GM23338 (cell line): ENCODE measurements at regions not wholly inside any gene's neighbourhood (a gene's known extent, or its start where the extent isn't known, plus 50 kb on each side); places are given as distances from the start of the nearest gene placed in this dataset.
A peak's percentile ranks its signal among the peaks of the same experiment; 100 is the strongest.

Source experiments
- ATAC-seq: fragments of 200-7000 bp; cut with Tn5 transposase; 3 replicates; pipeline ENCODE4 v1.9.1; 2020
- DNase-seq: peaks from one replicate; pipeline ENCODE4 v3.0.0-alpha.2; 2015; ENCODE audit warnings: low spot score
- H2AFZ ChIP-seq: fragments of 200-600 bp; sonication (generic); 2 replicates; pipeline ENCODE4 v1.8.0; 2016; ENCODE audit warnings: antibody characterized with exemption, mild to moderate bottlenecking, moderate library complexity
- H3F3A ChIP-seq: fragments of 200-600 bp; sonication (generic); replicated peaks from 2 replicates; pipeline ENCODE4 v1.8.0; 2017; ENCODE audit warnings: antibody characterized with exemption, mixed run types, low read depth
- H3K27ac ChIP-seq: fragments of 200-600 bp; sonication (generic); 2 replicates; pipeline ENCODE4 v1.6.1; 2016; ENCODE audit warnings: low read depth
- H3K27me3 ChIP-seq: fragments of 200-600 bp; sonication (generic); 2 replicates; pipeline ENCODE4 v1.8.0; 2016; ENCODE audit warnings: mild to moderate bottlenecking, mixed run types, moderate library complexity; ENCODE audit not compliant: insufficient read depth
- H3K36me3 ChIP-seq: fragments of 200-600 bp; sonication (generic); 2 replicates; pipeline ENCODE4 v1.8.0; 2016; ENCODE audit warnings: mild to moderate bottlenecking; ENCODE audit not compliant: insufficient read depth
- H3K4me1 ChIP-seq: fragments of 200-600 bp; sonication (generic); 2 replicates; pipeline ENCODE4 v1.8.0; 2016; ENCODE audit warnings: mild to moderate bottlenecking, moderate library complexity; ENCODE audit not compliant: insufficient read depth
- H3K4me2 ChIP-seq: fragments of 200-600 bp; sonication (generic); 2 replicates; pipeline ENCODE4 v1.7.1; 2017; ENCODE audit warnings: mixed run types
- H3K4me3 ChIP-seq: fragments of 200-600 bp; sonication (generic); 2 replicates; pipeline ENCODE4 v1.6.1; 2016; ENCODE audit warnings: mixed run types
- H3K79me2 ChIP-seq: fragments of 200-600 bp; sonication (generic); replicated peaks from 2 replicates; pipeline ENCODE4 v1.8.0; 2017; ENCODE audit warnings: mild to moderate bottlenecking; ENCODE audit not compliant: insufficient read depth
- H3K9me2 ChIP-seq: fragments of 200-600 bp; sonication (generic); 2 replicates; pipeline ENCODE4 v1.8.0; 2017; ENCODE audit not compliant: insufficient read depth
- H4K20me1 ChIP-seq: fragments of 200-600 bp; sonication (generic); replicated peaks from 2 replicates; pipeline ENCODE4 v1.8.0; 2017; ENCODE audit warnings: mild to moderate bottlenecking; ENCODE audit not compliant: insufficient read depth
- H3K27ac Mint-ChIP-seq: 2 replicates; pipeline ENCODE4 v1.8.0; 2020; ENCODE audit warnings: inconsistent platforms, mild to moderate bottlenecking, moderate library complexity, mixed read lengths
- H3K27me3 Mint-ChIP-seq: 3 replicates; pipeline ENCODE4 v1.8.0; 2022; ENCODE audit warnings: low read depth, mild to moderate bottlenecking, moderate library complexity, mixed read lengths, inconsistent platforms; ENCODE audit not compliant: insufficient read depth, poor library complexity
- H3K36me3 Mint-ChIP-seq: 3 replicates; pipeline ENCODE4 v1.8.0; 2021; ENCODE audit warnings: low read depth, mild to moderate bottlenecking, inconsistent platforms, moderate library complexity, mixed read lengths
- H3K4me1 Mint-ChIP-seq: 3 replicates; pipeline ENCODE4 v1.8.0; 2020; ENCODE audit warnings: mild to moderate bottlenecking, inconsistent platforms, mixed read lengths
- H3K4me3 Mint-ChIP-seq: 3 replicates; pipeline ENCODE4 v1.8.0; 2021; ENCODE audit warnings: moderate library complexity, mild to moderate bottlenecking, inconsistent platforms, mixed read lengths
- H3K9me3 Mint-ChIP-seq: 3 replicates; pipeline ENCODE4 v1.8.0; 2020; ENCODE audit warnings: moderate library complexity, mild to moderate bottlenecking, inconsistent platforms, mixed read lengths
- ETS1 ChIP-seq: IDR thresholded peaks from 2 replicates; pipeline ENCODE4 v1.6.1; 2016; ENCODE audit warnings: antibody characterized with exemption
- EZH2phosphoT487 ChIP-seq: fragments of 200-600 bp; sonication (generic); IDR thresholded peaks from one replicate; pipeline ENCODE4 v1.8.1; 2018; ENCODE audit warnings: antibody characterized with exemption; ENCODE audit not compliant: unreplicated experiment
- JUNB ChIP-seq: IDR thresholded peaks from one replicate; pipeline ENCODE4 v1.6.1; 2016; ENCODE audit warnings: antibody characterized with exemption; ENCODE audit not compliant: unreplicated experiment
- POLR2AphosphoS5 ChIP-seq: IDR thresholded peaks from 2 replicates; pipeline ENCODE4 v1.6.1; 2016; ENCODE audit warnings: antibody characterized with exemption, low read depth
- STAT1 ChIP-seq: IDR thresholded peaks from one replicate; pipeline ENCODE4 v1.6.1; 2016; ENCODE audit warnings: antibody characterized with exemption; ENCODE audit not compliant: unreplicated experiment
- ZNF114 ChIP-seq: fragments of 250-450 bp; sonication (Bioruptor Pico); IDR thresholded peaks from 2 replicates; pipeline ENCODE4 v1.5.0; 2020; ENCODE audit warnings: mild to moderate bottlenecking, moderate library complexity
- ZNF331 ChIP-seq: fragments of 250-450 bp; sonication (Bioruptor Pico); IDR thresholded peaks from 2 replicates; pipeline ENCODE4 v1.5.0; 2020; ENCODE audit warnings: low read depth, mild to moderate bottlenecking, moderate library complexity

DNA sequence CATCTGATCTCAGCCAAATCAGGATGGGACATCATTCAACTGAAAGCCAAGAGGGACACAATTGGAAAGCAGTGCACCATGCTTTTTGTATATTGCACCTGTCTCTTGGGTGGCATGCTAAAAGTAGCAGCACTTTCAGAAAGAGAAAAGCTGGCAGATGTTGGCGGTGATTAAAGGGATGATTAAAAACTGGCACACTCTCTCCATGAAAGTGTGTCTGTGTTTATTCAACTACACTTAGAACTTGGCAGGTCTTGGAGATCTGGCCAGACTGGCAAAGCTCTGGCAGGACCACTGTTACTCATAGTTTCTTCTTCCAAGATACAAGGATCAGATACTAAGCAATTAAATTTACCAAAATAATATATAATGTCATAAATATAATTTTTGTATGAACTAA is 112.9 kb upstream of the ELAVL2 start (continued):
- TF ChIP-seq EZH2phosphoT487: no peak

- TF ChIP-seq STAT1 (no peak), JUNB (no peak), POLR2AphosphoS5 (no peak)
- Mint-ChIP-seq H3K27ac (peak overlapping the region; percentile 63), H3K27me3 (no peaks in the 10 kb centered on the region), H3K36me3 (peaks cover 7% of the 10 kb centered on the region; the same call in 2 of the 3 replicates), H3K9me3 (0 out of 3 replicates have a peak, but pooled peaks cover 3% of the 10 kb centered on the region), H3K4me1 (peaks cover 16% of the 10 kb centered on the region), H3K4me3 (no peak overlapping the region)
- Histone ChIP-seq H3K36me3 (no peaks in the 10 kb centered on the region), H4K20me1 (no peaks in the 10 kb centered on the region), H3F3A (no peaks in the 10 kb centered on the region), H3K27me3 (no peaks in the 10 kb centered on the region), H3K79me2 (no peaks in the 10 kb centered on the region), H2AFZ (no peak overlapping the region), H3K4me1 (peaks cover 17% of the 10 kb centered on the region), H3K27ac (peak overlapping the region; percentile 75), H3K4me3 (no peak overlapping the region), H3K4me2 (peak overlapping the region; percentile 35), H3K9me2 (no peaks in the 10 kb centered on the region)
- DNase-seq (peak; percentile 30), ATAC-seq (no peak)
These were observed 108.4 kb upstream of the ELAVL2 start for GRCh38 chr9:23934291-23934906.

DNA sequence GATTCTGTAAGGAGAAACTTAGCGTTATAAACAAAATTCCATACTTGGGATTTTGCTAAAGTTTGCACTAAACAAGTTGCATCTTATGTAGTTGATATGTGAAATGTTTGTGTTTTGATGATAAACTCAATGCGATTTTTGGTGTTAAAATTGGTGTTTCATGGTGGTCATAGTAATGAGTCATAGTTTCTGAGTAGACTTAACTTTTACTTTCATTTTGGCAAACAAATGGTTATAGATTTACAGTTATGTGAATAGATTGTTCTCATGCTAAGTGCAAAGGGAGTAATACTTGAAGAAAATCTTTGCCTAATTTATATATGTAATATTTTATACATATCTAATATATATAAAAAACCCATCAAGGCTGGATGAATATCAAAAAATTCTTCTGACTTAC is 107.3 kb upstream of the ELAVL2 start:
- peaks cover 4% of the 10 kb centered on the region; the same call in 2 of the 3 replicates for H3K36me3 Mint-ChIP-seq
- no peak for DNase-seq
- no peak overlapping the region for H3K27ac Mint-ChIP-seq

GRCh38 chr9:23926368-23926767 is 100.3 kb upstream of the ELAVL2 start:
- Mint-ChIP-seq H3K9me3 (peaks cover 16% of the 10 kb centered on the region), H3K27me3 (peaks cover 4% of the 10 kb centered on the region), H3K4me3 (no peak overlapping the region), H3K4me1 (no peaks in the 10 kb centered on the region), H3K27ac (no peak overlapping the region), H3K36me3 (peaks cover 8% of the 10 kb centered on the region; the same call in 1 of the 3 replicates)
- no peak overlapping the region for H3K27ac ChIP-seq
- H4K20me1 ChIP-seq: no peaks in the 10 kb centered on the region
- H3K4me1 ChIP-seq: no peaks in the 10 kb centered on the region
- no peak overlapping the region for H3K4me3 ChIP-seq
- no peaks in the 10 kb centered on the region for H3K27me3 ChIP-seq
- ATAC-seq: no peak
- H3K9me2 ChIP-seq: no peaks in the 10 kb centered on the region
- no peak for DNase-seq
- no peak overlapping the region for H3K4me2 ChIP-seq
- H3K79me2 ChIP-seq: no peaks in the 10 kb centered on the region
- no peaks in the 10 kb centered on the region for H3F3A ChIP-seq
- no peaks in the 10 kb centered on the region for H3K36me3 ChIP-seq
- H2AFZ ChIP-seq: no peak overlapping the region
- TF ChIP-seq ZNF114: no peak

More for the DNA sequence above, 107.3 kb upstream of the ELAVL2 start:
- Histone ChIP-seq H2AFZ (no peak overlapping the region), H3F3A (no peaks in the 10 kb centered on the region), H3K4me3 (no peak overlapping the region), H4K20me1 (no peaks in the 10 kb centered on the region), H3K27ac (peak overlapping the region; percentile 75; the same call in 1 of the 2 replicates), H3K4me1 (peaks cover 17% of the 10 kb centered on the region), H3K79me2 (no peaks in the 10 kb centered on the region), H3K4me2 (no peak overlapping the region), H3K27me3 (no peaks in the 10 kb centered on the region), H3K36me3 (no peaks in the 10 kb centered on the region), H3K9me2 (no peaks in the 10 kb centered on the region)
- H3K9me3 Mint-ChIP-seq: 0 out of 3 replicates have a peak, but pooled peaks cover 2% of the 10 kb centered on the region
- TF ChIP-seq ZNF114 (no peak), POLR2AphosphoS5 (no peak), ZNF331 (CRISPR knock-in tag) (no peak), ETS1 (no peak)
- H3K4me1 Mint-ChIP-seq: peaks cover 16% of the 10 kb centered on the region
- ATAC-seq: no peak
- H3K4me3 Mint-ChIP-seq: no peak overlapping the region
- H3K27me3 Mint-ChIP-seq: no peaks in the 10 kb centered on the region
